Mesenchymal stem cell (in vitro differentiated cells and primary cell): ENCODE measurements at regions not wholly inside any gene's neighbourhood (a gene's known extent, or its start where the extent isn't known, plus 50 kb on each side); places are given as distances from the start of the nearest gene placed in this dataset.

Source experiments
- DNase-seq: peaks from one replicate; pipeline ENCODE4 v3.0.0-alpha.2; 2013
- H2AFZ ChIP-seq: one replicate; pipeline ENCODE4 v1.6.1; 2013; ENCODE audit warnings: low read depth, mild to moderate bottlenecking, control low read depth, inconsistent platforms, low read length, moderate library complexity
- H2AK5ac ChIP-seq: 2 replicates; pipeline ENCODE4 v1.6.1; 2013; ENCODE audit warnings: low read length, moderate library complexity, mild to moderate bottlenecking, inconsistent platforms; ENCODE audit not compliant: severe bottlenecking
- H2BK120ac ChIP-seq: one replicate; pipeline ENCODE4 v1.6.1; 2013; ENCODE audit warnings: low read depth, mild to moderate bottlenecking, inconsistent platforms, low read length, moderate library complexity
- H2BK12ac ChIP-seq, 2 experiments: one replicate each; pipeline ENCODE4 v1.6.1; 2013; ENCODE audit warnings: inconsistent platforms in 2 of 2, low read length in 2 of 2, mild to moderate bottlenecking in 2 of 2, moderate library complexity in 2 of 2, control low read depth in 1 of 2
- H2BK15ac ChIP-seq: one replicate; pipeline ENCODE4 v1.6.1; 2013; ENCODE audit warnings: mild to moderate bottlenecking, low read depth, inconsistent platforms; ENCODE audit not compliant: poor library complexity, severe bottlenecking
- H2BK5ac ChIP-seq: 2 replicates; pipeline ENCODE4 v1.6.1; 2013; ENCODE audit warnings: low read depth, mild to moderate bottlenecking, low read length, control low read depth, inconsistent platforms; ENCODE audit not compliant: poor library complexity, severe bottlenecking
- H3K14ac ChIP-seq, 2 experiments: one replicate each; pipeline ENCODE4 v1.6.1; 2013; ENCODE audit warnings: inconsistent platforms in 2 of 2, low read length in 2 of 2, control low read depth in 1 of 2, mild to moderate bottlenecking in 1 of 2, moderate library complexity in 1 of 2
- H3K18ac ChIP-seq, 2 experiments: one replicate each; pipeline ENCODE4 v1.6.1; 2013; ENCODE audit warnings: inconsistent platforms in 2 of 2, low read length in 2 of 2, control low read depth in 1 of 2, low read depth in 1 of 2, mild to moderate bottlenecking in 1 of 2
- H3K23ac ChIP-seq, 2 experiments: one replicate each; pipeline ENCODE4 v1.6.1; 2013; ENCODE audit warnings: inconsistent platforms in 2 of 2, low read length in 2 of 2, mild to moderate bottlenecking in 2 of 2, moderate library complexity in 2 of 2, control low read depth in 1 of 2
- H3K27ac ChIP-seq: 2 replicates; pipeline ENCODE4 v1.5.1; 2013; ENCODE audit warnings: mild to moderate bottlenecking, moderate library complexity, low read length, control low read depth, inconsistent platforms; ENCODE audit not compliant: poor library complexity, severe bottlenecking
- H3K27me3 ChIP-seq, 2 experiments: 2 replicates each; pipeline versions ENCODE4 v1.6.1 to v1.7.0; 2013; ENCODE audit warnings: low read length in 2 of 2, mild to moderate bottlenecking in 2 of 2, moderate library complexity in 2 of 2, control low read depth in 1 of 2, inconsistent platforms in 1 of 2; ENCODE audit not compliant: control insufficient read depth in 1 of 2, insufficient read depth in 1 of 2
- H3K36me3 ChIP-seq, 2 experiments: 2 replicates each; pipeline versions ENCODE4 v1.6.1 to v1.7.0; 2013; ENCODE audit warnings: low read length in 2 of 2, control low read depth in 1 of 2, inconsistent platforms in 1 of 2, low read depth in 1 of 2, mild to moderate bottlenecking in 1 of 2; ENCODE audit not compliant: insufficient read depth in 2 of 2, control insufficient read depth in 1 of 2
- H3K4ac ChIP-seq, 2 experiments: one replicate each; pipeline ENCODE4 v1.6.1; 2013; ENCODE audit warnings: inconsistent platforms in 2 of 2, low read length in 2 of 2, mild to moderate bottlenecking in 2 of 2, moderate library complexity in 2 of 2, control low read depth in 1 of 2, low read depth in 1 of 2
- H3K4me1 ChIP-seq: 2 replicates; pipeline ENCODE4 v1.6.1; 2013; ENCODE audit warnings: low read depth, low read length, control low read depth; ENCODE audit not compliant: control insufficient read depth, insufficient read depth
- H3K4me2 ChIP-seq: 2 replicates; pipeline ENCODE4 v1.6.1; 2013; ENCODE audit warnings: low read length, mild to moderate bottlenecking, inconsistent platforms; ENCODE audit not compliant: poor library complexity, severe bottlenecking
- H3K4me3 ChIP-seq, 2 experiments: 2 replicates each; pipeline versions ENCODE4 v1.5.1 to v1.7.0; 2013; ENCODE audit warnings: low read length in 2 of 2, mild to moderate bottlenecking in 2 of 2, control low read depth in 1 of 2, low read depth in 1 of 2; ENCODE audit not compliant: insufficient read depth in 1 of 2
- H3K79me1 ChIP-seq: replicated peaks from 2 replicates; pipeline ENCODE4 v1.6.1; 2013; ENCODE audit warnings: mild to moderate bottlenecking, control low read depth, low read length, inconsistent platforms; ENCODE audit not compliant: poor library complexity, severe bottlenecking
- H3K9ac ChIP-seq: 2 replicates; pipeline ENCODE4 v1.7.0; 2013; ENCODE audit warnings: mild to moderate bottlenecking, low read length, moderate library complexity
- H3K9me3 ChIP-seq: 2 replicates; pipeline ENCODE4 v1.7.0; 2013; ENCODE audit warnings: mild to moderate bottlenecking, low read length; ENCODE audit not compliant: control insufficient read depth
- H4K8ac ChIP-seq: one replicate; pipeline ENCODE4 v1.6.1; 2013; ENCODE audit warnings: inconsistent platforms, mild to moderate bottlenecking, low read length, moderate library complexity
- H4K91ac ChIP-seq: one replicate; pipeline ENCODE4 v1.6.1; 2013; ENCODE audit warnings: mild to moderate bottlenecking, low read length, inconsistent platforms
- WGBS: methylation state at CpG from one replicate; pipeline ENCODE4 v1.1.7; 2013; ENCODE audit warnings: mixed read lengths; 5-methylcytosine and 5-hydroxymethylcytosine counted together

DNA sequence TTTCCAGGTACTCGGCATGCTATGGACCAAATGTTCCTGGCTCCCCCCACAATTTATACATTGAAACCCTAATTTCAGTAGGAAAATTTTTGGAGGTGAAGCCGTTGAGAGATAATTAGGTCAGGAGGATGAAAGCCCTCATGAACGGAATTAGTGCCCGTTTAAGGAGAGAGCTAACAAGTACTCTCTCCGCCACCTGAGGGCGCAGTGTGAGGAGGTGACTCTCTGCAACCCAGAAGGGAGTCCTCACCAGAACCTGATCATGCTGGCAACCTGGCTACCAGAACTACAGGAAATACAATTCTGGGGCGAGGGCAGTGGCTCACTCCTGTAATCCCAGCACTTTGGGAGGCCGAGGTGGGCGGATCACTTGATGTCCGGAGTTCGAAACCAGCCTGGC lies 397.8 kb downstream of the SLITRK5 start:
- 78% methylated on average over 10 of the region's 11 CpGs for WGBS

DNA sequence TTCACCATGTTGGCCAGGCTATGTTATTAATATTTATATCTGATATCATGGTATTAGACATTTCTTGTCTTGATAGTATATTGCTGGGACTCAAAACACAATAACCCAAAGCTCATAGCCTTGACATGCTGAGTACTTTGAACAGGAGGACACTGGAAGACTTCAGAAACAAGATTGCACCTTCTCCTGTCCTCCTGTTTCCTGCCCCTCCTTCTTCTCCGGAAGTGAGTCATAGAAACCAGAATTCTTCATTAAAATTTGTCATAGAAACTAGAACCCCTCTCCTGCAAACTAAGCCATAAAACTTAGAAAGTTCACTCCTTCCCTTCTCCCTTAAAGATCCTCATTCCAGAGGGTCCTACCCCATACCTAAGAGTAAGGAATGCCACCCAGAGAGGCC lies 400.2 kb downstream of the SLITRK5 start:
- Histone ChIP-seq H3K27me3 (no peaks in the 10 kb centered on the region), H4K91ac (no peak overlapping the region), H3K9me3 (no peaks in the 10 kb centered on the region), H3K23ac (no peak overlapping the region), H4K8ac (no peak overlapping the region), H3K18ac (no peak overlapping the region), H3K36me3 (no peaks in the 10 kb centered on the region), H2BK5ac (no peak overlapping the region), H3K9ac (no peak overlapping the region), H2AFZ (no peak overlapping the region), H2AK5ac (no peak overlapping the region), H2BK120ac (no peak overlapping the region), H3K4me2 (no peak overlapping the region), H3K79me1 (no peaks in the 10 kb centered on the region), H3K4ac (no peak overlapping the region), H2BK12ac (no peak overlapping the region), H3K14ac (no peak overlapping the region), H3K4me3 (no peak overlapping the region), H3K4me1 (no peaks in the 10 kb centered on the region), H3K27ac (no peak overlapping the region), H2BK15ac (no peak overlapping the region)
- 54% methylated on average over 1 of the region's 1 CpG for WGBS
- no peak for DNase-seq

More for the DNA sequence above, 397.8 kb downstream of the SLITRK5 start:
- Histone ChIP-seq H3K4ac (no peak overlapping the region), H3K27ac (no peak overlapping the region), H2BK15ac (no peak overlapping the region), H2AK5ac (no peak overlapping the region), H3K4me1 (no peaks in the 10 kb centered on the region), H3K14ac (no peak overlapping the region), H2BK120ac (no peak overlapping the region), H3K79me1 (no peaks in the 10 kb centered on the region), H2AFZ (no peak overlapping the region), H4K91ac (no peak overlapping the region), H3K18ac (no peak overlapping the region), H3K27me3 (no peaks in the 10 kb centered on the region), H3K23ac (no peak overlapping the region), H3K4me2 (no peak overlapping the region), H2BK12ac (no peak overlapping the region), H4K8ac (peak overlapping the region; percentile 49), H2BK5ac (no peak overlapping the region), H3K4me3 (no peak overlapping the region), H3K36me3 (no peaks in the 10 kb centered on the region), H3K9ac (no peak overlapping the region), H3K9me3 (peaks cover 4% of the 10 kb centered on the region)
- DNase-seq: no peak

- H3K9me3 ChIP-seq: no peaks in the 10 kb centered on the region
- H3K14ac ChIP-seq: no peak overlapping the region
- H3K18ac ChIP-seq: no peak overlapping the region
- H3K4ac ChIP-seq: no peak overlapping the region
- no peak overlapping the region for H2AFZ ChIP-seq
- no peak overlapping the region for H2BK120ac ChIP-seq
- H3K79me1 ChIP-seq: no peaks in the 10 kb centered on the region
- no peak overlapping the region for H2BK12ac ChIP-seq
- H2BK5ac ChIP-seq: no peak overlapping the region
- no peak overlapping the region for H3K27ac ChIP-seq
- H3K36me3 ChIP-seq: no peaks in the 10 kb centered on the region
- no peaks in the 10 kb centered on the region for H3K4me1 ChIP-seq
- no peak overlapping the region for H3K4me2 ChIP-seq
- DNase-seq: no peak
- H3K9ac ChIP-seq: no peak overlapping the region
- H4K8ac ChIP-seq: no peak overlapping the region
- H4K91ac ChIP-seq: no peak overlapping the region
- H2BK15ac ChIP-seq: no peak overlapping the region
- no peaks in the 10 kb centered on the region for H3K27me3 ChIP-seq
- 93% methylated on average over 3 of the region's 5 CpGs for WGBS
- no peak overlapping the region for H3K23ac ChIP-seq
- no peak overlapping the region for H3K4me3 ChIP-seq
- H2AK5ac ChIP-seq: no peak overlapping the region
Measured at GRCh38 chr13:88074794-88075510, 403.8 kb downstream of the SLITRK5 start.

GRCh38 chr13:88085036-88085435 lies 413.9 kb downstream of the SLITRK5 start:
- Histone ChIP-seq H4K8ac (no peak overlapping the region), H4K91ac (no peak overlapping the region), H3K36me3 (no peaks in the 10 kb centered on the region), H2BK120ac (no peak overlapping the region), H2AFZ (no peak overlapping the region), H3K79me1 (no peaks in the 10 kb centered on the region), H3K18ac (no peak overlapping the region), H3K4me2 (no peak overlapping the region), H3K14ac (no peak overlapping the region), H3K4me3 (no peak overlapping the region), H2AK5ac (no peak overlapping the region), H3K4me1 (no peaks in the 10 kb centered on the region), H2BK15ac (no peak overlapping the region), H3K9me3 (peaks cover 3% of the 10 kb centered on the region), H3K23ac (no peak overlapping the region), H3K9ac (no peak overlapping the region), H2BK12ac (no peak overlapping the region), H3K27me3 (no peaks in the 10 kb centered on the region), H3K27ac (no peak overlapping the region), H3K4ac (no peak overlapping the region), H2BK5ac (no peak overlapping the region)
- peak; percentile 26 for DNase-seq
